HG03521 (cell line): ENCODE measurements at regions not wholly inside any gene's neighbourhood (a gene's known extent, or its start where the extent isn't known, plus 50 kb on each side); places are given as distances from the start of the nearest gene placed in this dataset.

Experiments used
- ATAC-seq: cut with Tn5 transposase; IDR thresholded peaks from one replicate; pipeline ENCODE4 v1.9.1; 2021; ENCODE audit warnings: mild to moderate bottlenecking, moderate library complexity; ENCODE audit not compliant: unreplicated experiment

GRCh38 chr14:22084393-22085281 is 411.0 kb upstream of the OR4E1 start:
- no peak for ATAC-seq

GRCh38 chr14:22081337-22081736 is 407.7 kb upstream of the OR4E1 start:
- no peak for ATAC-seq

GRCh38 chr14:22079766-22080165 is 406.1 kb upstream of the OR4E1 start:
- no peak for ATAC-seq

- no peak for ATAC-seq
Measured at GRCh38 chr14:22073801-22074200, 400.2 kb upstream of the OR4E1 start.

- peak; percentile 75 for ATAC-seq
Measured at GRCh38 chr14:22071006-22071405, 397.4 kb upstream of the OR4E1 start.

- ATAC-seq, result peak; percentile 39
Measured at GRCh38 chr14:22070119-22070982, 396.7 kb upstream of the OR4E1 start.

- ATAC-seq, result no peak
Measured at GRCh38 chr14:22065347-22065746, 391.7 kb upstream of the OR4E1 start.

- no peak for ATAC-seq
Measured at GRCh38 chr14:22059201-22059600, 385.6 kb upstream of the OR4E1 start.

GRCh38 chr14:22052795-22053194 is 379.2 kb upstream of the OR4E1 start:
- ATAC-seq, result no peak

GRCh38 chr14:22047115-22047514 is 373.5 kb upstream of the OR4E1 start:
- no peak for ATAC-seq

GRCh38 chr14:22046063-22046462 is 372.4 kb upstream of the OR4E1 start:
- no peak for ATAC-seq

- no peak for ATAC-seq
Measured at GRCh38 chr14:22044193-22044592, 370.6 kb upstream of the OR4E1 start.

- no peak for ATAC-seq
Measured at GRCh38 chr14:22040781-22041125, 367.1 kb upstream of the OR4E1 start.

- no peak for ATAC-seq
Measured at GRCh38 chr14:22039938-22040780, 366.5 kb upstream of the OR4E1 start.

GRCh38 chr14:22036541-22037239 is 363.1 kb upstream of the OR4E1 start:
- no peak for ATAC-seq

GRCh38 chr14:22026527-22026926 is 352.9 kb upstream of the OR4E1 start:
- no peak for ATAC-seq

- ATAC-seq, result no peak
Measured at GRCh38 chr14:22025879-22026278, 352.3 kb upstream of the OR4E1 start.

GRCh38 chr14:22024137-22024536 is 350.5 kb upstream of the OR4E1 start:
- no peak for ATAC-seq

GRCh38 chr14:22018890-22019289 is 345.3 kb upstream of the OR4E1 start:
- ATAC-seq, result no peak

GRCh38 chr14:22012452-22012851 is 338.8 kb upstream of the OR4E1 start:
- ATAC-seq, result no peak
